Motor neuron (in vitro differentiated cells): ENCODE measurements at regions not wholly inside any gene's neighbourhood (a gene's known extent, or its start where the extent isn't known, plus 50 kb on each side); places are given as distances from the start of the nearest gene placed in this dataset.
"Not testable (repeated sequence)": the region's sequence is repeated elsewhere in the genome, so short reads cannot be mapped to it uniquely, and the experiment has no call there.

ENCODE experiments used
- ATAC-seq, 8 experiments: fragments of 200-7000 bp; cut with Tn5 transposase; replicated peaks in 6 of 8; 2 replicates each; pipeline ENCODE4 v1.8.0; 2021; ENCODE audit warnings: mild to moderate bottlenecking in 8 of 8, moderate library complexity in 8 of 8
- H3K27ac ChIP-seq, 2 donors: fragments of 250-450 bp; sonication (Bioruptor Pico); 2 replicates each; pipeline ENCODE4 v1.9.0; 2021; ENCODE audit warnings: antibody characterized with exemption in 2 of 2, mild to moderate bottlenecking in 2 of 2, moderate library complexity in 1 of 2
- H3K4me1 ChIP-seq, 2 donors: fragments of 250-450 bp; sonication (Bioruptor Pico); replicated peaks in 1 of 2; 2 replicates each; pipeline ENCODE4 v1.6.1; 2021; ENCODE audit warnings: antibody characterized with exemption in 2 of 2, mild to moderate bottlenecking in 2 of 2, moderate library complexity in 1 of 2
- H3K4me3 ChIP-seq, 5 donors: fragments of 250-450 bp; sonication (Bioruptor Pico); 2 replicates each; pipeline ENCODE4 v1.9.0; 2021; ENCODE audit warnings: antibody characterized with exemption in 5 of 5, mild to moderate bottlenecking in 5 of 5, moderate library complexity in 4 of 5
- WGBS, 10 experiments: fragments of 450-650 bp; shearing (Covaris generic); methylation state at CpG; one replicate each; pipeline ENCODE4 v1.0.0; 2022; 5-methylcytosine and 5-hydroxymethylcytosine counted together
- in situ Hi-C, 9 experiments: fragments of 400-800 bp; cut with MboI; loops; one replicate each; pipeline ENCODE4 v1.15.0; 2021; ENCODE audit warnings: low sequenced_read_pairs in 9 of 9, low pct_unique_long_range_greater_than_20kb in 2 of 9; ENCODE audit not compliant: unreplicated experiment in 9 of 9

- ATAC-seq, in situ Hi-C loops: not testable (repeated sequence)
Measured at GRCh38 chr1:234818040-234818387, 208.0 kb upstream of the IRF2BP2 start.

GRCh38 chr1:234817313-234818039 is 207.5 kb upstream of the IRF2BP2 start:
- H3K27ac ChIP-seq, in situ Hi-C loops, H3K4me3 ChIP-seq: not testable (repeated sequence)
- ATAC-seq, result peak in 2 of 8 experiments; percentile 21 to 45
- H3K4me1 ChIP-seq, result peaks cover 6 to 10% of the 10 kb centered on the region in 2 donors
- WGBS, 10 experiments, result 33 to 71% (median 46%) methylated on average over 1 to 3 of the region's 11 CpGs; no CpG with 5 or more reads in 6 of the 10 experiments

More at GRCh38 chr1:234818040-234818387, 208.0 kb upstream of the IRF2BP2 start:
- H3K4me3 ChIP-seq, H3K27ac ChIP-seq: not testable (repeated sequence)
- WGBS, 10 experiments, result no CpG with 5 or more reads among the region's 5 CpGs
- H3K4me1 ChIP-seq, result peaks cover 6 to 10% of the 10 kb centered on the region in 2 donors

GRCh38 chr1:234816864-234817263 is 206.9 kb upstream of the IRF2BP2 start:
- H3K4me3 ChIP-seq, in situ Hi-C loops, H3K27ac ChIP-seq: not testable (repeated sequence)
- ATAC-seq, result peak in 2 of 8 experiments; percentile 5 to 31
- WGBS, 10 experiments, result no CpG with 5 or more reads among the region's 7 CpGs
- H3K4me1 ChIP-seq, result peaks cover 6 to 10% of the 10 kb centered on the region in 2 donors

- H3K4me1 ChIP-seq, result peaks cover 6 to 10% of the 10 kb centered on the region in 2 donors
- H3K4me3 ChIP-seq, in situ Hi-C loops, H3K27ac ChIP-seq: not testable (repeated sequence)
- WGBS, 10 experiments, result 100% methylated on average over 1 to 3 of the region's 26 CpGs; no CpG with 5 or more reads in 8 of the 10 experiments
- ATAC-seq, result peak in 3 of 8 experiments; percentile 85 to 91 (median 90)
Measured at GRCh38 chr1:234816186-234816851, 206.3 kb upstream of the IRF2BP2 start.

- in situ Hi-C loops, H3K27ac ChIP-seq, H3K4me3 ChIP-seq: not testable (repeated sequence)
- peak in 5 of 8 experiments; percentile 52 to 79 (median 74) for ATAC-seq
- H3K4me1 ChIP-seq, result peaks cover 6 to 10% of the 10 kb centered on the region in 2 donors
- WGBS, 10 experiments, result no CpG with 5 or more reads among the region's 7 CpGs
Measured at GRCh38 chr1:234815295-234815815, 205.4 kb upstream of the IRF2BP2 start.

- H3K27ac ChIP-seq, in situ Hi-C loops, H3K4me3 ChIP-seq, ATAC-seq: not testable (repeated sequence)
- no CpG with 5 or more reads among the region's 7 CpGs for WGBS, 10 experiments
- peaks cover 8 to 10% of the 10 kb centered on the region in 2 donors for H3K4me1 ChIP-seq
Measured at GRCh38 chr1:234814235-234814634, 204.3 kb upstream of the IRF2BP2 start.

GRCh38 chr1:234811824-234812223 is 201.8 kb upstream of the IRF2BP2 start:
- not testable (repeated sequence) for H3K27ac ChIP-seq
- ATAC-seq, result peak in 3 of 8 experiments; percentile 19 to 74 (median 66)

GRCh38 chr1:234810726-234811125 is 200.7 kb upstream of the IRF2BP2 start:
- ATAC-seq, H3K4me1 ChIP-seq, H3K27ac ChIP-seq, in situ Hi-C loops, H3K4me3 ChIP-seq: not testable (repeated sequence)
- 100% methylated on average over 1 of the region's 4 CpGs; no CpG with 5 or more reads in 9 of the 10 experiments for WGBS, 10 experiments

More at GRCh38 chr1:234811824-234812223, 201.8 kb upstream of the IRF2BP2 start:
- in situ Hi-C loops, H3K4me1 ChIP-seq, H3K4me3 ChIP-seq: not testable (repeated sequence)
- WGBS, 10 experiments, result 100% methylated on average over 1 of the region's 6 CpGs; no CpG with 5 or more reads in 9 of the 10 experiments

- in situ Hi-C loops, ATAC-seq: not testable (repeated sequence)
- WGBS, 10 experiments, result 100% methylated on average over 1 of the region's 5 CpGs; no CpG with 5 or more reads in 7 of the 10 experiments
Measured at GRCh38 chr1:234809854-234810245, 199.9 kb upstream of the IRF2BP2 start.

GRCh38 chr1:234808943-234809853 is 199.2 kb upstream of the IRF2BP2 start:
- H3K27ac ChIP-seq, in situ Hi-C loops, H3K4me1 ChIP-seq, H3K4me3 ChIP-seq: not testable (repeated sequence)
- ATAC-seq, result peak in 6 of 8 experiments; percentile 35 to 55 (median 52)
- 90 to 100% (median 96%) methylated on average over 2 to 4 of the region's 23 CpGs; no CpG with 5 or more reads in 7 of the 10 experiments for WGBS, 10 experiments

More at GRCh38 chr1:234809854-234810245, 199.9 kb upstream of the IRF2BP2 start:
- not testable (repeated sequence) for H3K27ac ChIP-seq, H3K4me1 ChIP-seq, H3K4me3 ChIP-seq

GRCh38 chr1:234808459-234808858 is 198.5 kb upstream of the IRF2BP2 start:
- WGBS, 10 experiments, result no CpG with 5 or more reads among the region's 7 CpGs
- in situ Hi-C loops, H3K27ac ChIP-seq, H3K4me1 ChIP-seq, H3K4me3 ChIP-seq: not testable (repeated sequence)
- peak in 7 of 8 experiments; percentile 47 to 77 (median 60) for ATAC-seq

- no CpG with 5 or more reads among the region's 8 CpGs for WGBS, 10 experiments
- H3K27ac ChIP-seq, ATAC-seq, in situ Hi-C loops, H3K4me1 ChIP-seq, H3K4me3 ChIP-seq: not testable (repeated sequence)
Measured at GRCh38 chr1:234807705-234808104, 197.7 kb upstream of the IRF2BP2 start.
